Activated naive CD4-positive, alpha-beta T cell treated with anti-CD3 and anti-CD28 coated beads, Interleukin-2, amount 50 U/mL, for 72 hours (primary cell): ENCODE measurements at regions not wholly inside any gene's neighbourhood (a gene's known extent, or its start where the extent isn't known, plus 50 kb on each side); places are given as distances from the start of the nearest gene placed in this dataset.
"Not testable (repeated sequence)": the region's sequence is repeated elsewhere in the genome, so short reads cannot be mapped to it uniquely, and the experiment has no call there.

ENCODE experiments used
- ATAC-seq, 2 donors: fragments of 150-1000 bp; cut with Tn5 transposase; 2 replicates each; pipeline ENCODE4 v1.10.0; 2021; ENCODE audit warnings: mild to moderate bottlenecking in 2 of 2, moderate library complexity in 2 of 2
- DNase-seq, 2 donors: peaks; one replicate each; pipeline ENCODE4 v3.0.0; 2021 to 2022; ENCODE audit warnings: low spot score in 2 of 2
- H3K27ac Mint-ChIP-seq, 2 donors: one replicate each; pipeline ENCODE4 v1.8.0; 2022; ENCODE audit warnings: mild to moderate bottlenecking in 2 of 2, mixed read lengths in 2 of 2
- H3K36me3 Mint-ChIP-seq, 2 donors: one replicate each; pipeline ENCODE4 v1.8.0; 2022; ENCODE audit warnings: mixed read lengths in 2 of 2
- H3K9me3 Mint-ChIP-seq, 2 donors: one replicate each; pipeline ENCODE4 v1.8.0; 2022; ENCODE audit warnings: mixed read lengths in 2 of 2

DNA sequence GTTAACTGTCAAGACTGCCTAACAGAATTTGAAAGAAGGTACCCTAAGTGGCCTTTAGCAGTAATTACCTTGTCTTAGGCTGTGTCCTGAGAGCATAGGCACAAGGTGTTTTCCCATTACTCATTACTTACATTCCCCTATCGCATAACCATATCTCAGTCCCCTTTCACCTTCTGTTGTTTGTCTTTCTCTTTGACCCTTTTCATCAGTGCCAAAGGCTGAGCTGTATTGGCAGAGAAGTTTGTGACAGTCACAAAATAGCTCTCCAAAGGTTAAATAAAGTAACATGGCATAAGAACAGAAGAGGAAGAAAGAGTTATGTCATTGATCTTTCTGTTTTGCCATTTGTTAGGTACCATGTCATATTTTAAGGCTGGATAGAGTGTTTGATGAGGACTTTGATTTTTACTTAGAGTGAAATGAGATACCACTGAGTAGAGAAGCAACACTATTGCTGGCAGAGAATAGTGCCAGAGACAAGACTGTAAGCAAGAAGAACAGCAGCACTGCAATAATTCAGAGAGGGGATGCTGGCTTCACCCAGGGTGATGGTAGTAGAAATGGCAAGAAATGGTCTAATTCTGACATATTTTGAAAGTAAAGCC lies 497.8 kb downstream of the TTLL7 start:
- peak overlapping the region; percentile 69 to 80 for H3K27ac Mint-ChIP-seq
- no peak for DNase-seq

DNA sequence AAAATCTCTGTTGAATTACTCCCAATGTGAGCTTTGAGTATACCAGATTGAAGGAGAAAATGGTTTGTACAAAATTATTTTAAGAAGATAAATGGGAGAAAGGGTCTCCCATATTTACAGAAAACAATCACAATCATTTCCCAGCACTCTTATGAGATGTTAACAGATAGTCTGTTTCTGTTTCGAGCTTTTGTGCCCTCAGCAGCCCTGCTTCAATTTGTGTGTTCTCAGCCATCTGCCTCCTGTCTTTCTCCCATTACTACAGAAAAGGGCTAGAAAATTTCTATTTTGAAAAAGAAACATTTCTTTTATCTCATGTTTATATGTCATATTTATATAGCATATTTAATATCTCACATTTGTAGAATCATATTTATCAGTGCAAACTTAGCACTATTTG lies 498.4 kb downstream of the TTLL7 start:
- H3K36me3 Mint-ChIP-seq: peaks cover 22 to 48% of the 10 kb centered on the region in 2 donors
- H3K27ac Mint-ChIP-seq: peak overlapping the region; percentile 38 to 62
- DNase-seq (no peak), ATAC-seq (no peak)
- H3K9me3 Mint-ChIP-seq: peaks cover 29 to 37% of the 10 kb centered on the region in 2 donors

More for the DNA sequence above, 497.8 kb downstream of the TTLL7 start:
- Mint-ChIP-seq H3K36me3 (peaks cover 20 to 51% of the 10 kb centered on the region in 2 donors), H3K9me3 (peaks cover 30 to 38% of the 10 kb centered on the region in 2 donors)
- peak; percentile 97 to 99 for ATAC-seq

DNA sequence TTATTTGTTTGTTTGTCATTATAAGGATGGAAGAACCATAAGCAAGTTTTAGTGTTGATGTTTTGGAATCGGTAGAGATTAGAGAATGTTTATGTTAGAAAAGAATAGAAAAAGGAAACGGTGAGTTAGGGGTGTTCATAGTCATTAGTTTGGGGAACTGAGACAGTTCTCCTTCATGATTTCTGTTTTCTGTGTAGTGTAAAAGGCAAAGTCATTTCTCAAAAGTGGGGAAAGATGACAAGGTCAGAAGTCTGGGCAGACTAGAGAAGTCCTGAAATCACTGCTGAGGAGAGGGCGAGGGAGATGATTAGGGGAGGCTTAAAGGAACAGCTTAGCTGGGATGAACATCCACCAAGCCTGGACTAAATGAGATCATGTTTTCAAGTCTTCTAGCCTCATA lies 498.9 kb downstream of the TTLL7 start:
- H3K27ac Mint-ChIP-seq: peak overlapping the region; percentile 38 to 74
- ATAC-seq: peak in 1 of 2 donors; percentile 63
- no peak for DNase-seq
- peaks cover 28 to 37% of the 10 kb centered on the region in 2 donors for H3K9me3 Mint-ChIP-seq
- peaks cover 22 to 48% of the 10 kb centered on the region in 2 donors for H3K36me3 Mint-ChIP-seq

DNA sequence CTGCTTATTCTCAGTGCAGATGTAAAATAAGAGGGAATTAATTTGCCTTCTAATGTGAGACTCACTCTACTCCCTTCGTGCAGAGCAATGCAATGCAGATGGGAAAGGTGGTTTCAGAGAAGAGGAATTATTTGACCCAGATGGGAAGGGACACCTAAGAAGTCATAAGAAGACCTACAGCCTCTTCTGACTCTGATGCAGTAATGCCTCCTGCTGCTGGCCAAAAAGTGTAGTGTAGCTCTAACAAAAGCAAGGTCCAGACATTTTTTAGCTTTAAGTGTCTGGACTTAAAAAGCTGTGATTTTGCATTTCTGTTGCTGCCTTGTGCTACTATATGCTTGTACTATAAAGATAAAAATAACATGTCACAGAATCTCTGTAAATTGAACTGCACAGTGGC lies 501.4 kb downstream of the TTLL7 start:
- peaks cover 28 to 40% of the 10 kb centered on the region in 2 donors for H3K9me3 Mint-ChIP-seq
- H3K36me3 Mint-ChIP-seq: peaks cover 20 to 38% of the 10 kb centered on the region in 2 donors
- no peak for DNase-seq
- ATAC-seq: no peak
- no peak overlapping the region for H3K27ac Mint-ChIP-seq

DNA sequence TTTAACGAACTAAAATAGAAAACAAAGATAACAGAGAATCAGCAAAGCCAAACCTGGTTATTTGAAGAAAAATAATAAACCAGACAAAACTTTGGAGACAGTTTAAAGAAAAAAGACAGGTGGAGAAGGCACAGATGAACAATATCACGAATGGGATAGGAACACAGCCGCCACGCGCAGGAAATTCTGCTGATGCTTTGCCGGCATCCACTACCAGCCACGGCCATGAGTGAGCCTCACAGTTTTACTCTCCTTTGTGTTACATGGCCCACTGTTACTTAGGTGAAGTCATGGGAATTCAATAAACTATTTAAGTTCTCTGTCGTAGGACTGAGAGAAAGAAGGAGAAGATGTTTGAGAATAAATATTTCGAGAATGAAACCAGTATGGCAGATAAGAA lies 503.4 kb downstream of the TTLL7 start:
- H3K27ac Mint-ChIP-seq: no peak overlapping the region
- no peak for DNase-seq
- H3K9me3 Mint-ChIP-seq: peaks cover 21 to 32% of the 10 kb centered on the region in 2 donors
- no peak for ATAC-seq
- H3K36me3 Mint-ChIP-seq: peaks cover 14 to 23% of the 10 kb centered on the region in 2 donors

DNA sequence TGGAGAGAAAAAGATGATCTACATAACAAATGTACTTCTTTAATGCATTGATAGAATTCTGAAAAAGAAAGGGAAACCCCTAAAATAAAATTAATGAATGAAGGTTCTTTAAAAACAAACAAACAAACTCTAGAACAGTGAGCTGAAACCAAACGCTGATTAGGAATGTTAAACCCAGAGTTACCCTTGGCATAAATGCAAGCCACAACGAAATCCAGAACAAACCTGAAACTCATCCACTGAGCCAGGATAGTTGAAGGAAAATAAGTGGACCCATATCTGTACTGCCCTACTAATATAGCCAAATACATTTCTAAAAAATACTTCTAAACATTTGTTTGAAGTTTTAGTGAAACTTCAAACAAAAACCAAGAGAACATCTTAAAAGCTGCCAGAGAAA lies 505.3 kb downstream of the TTLL7 start:
- no peak overlapping the region for H3K27ac Mint-ChIP-seq
- peaks cover 14 to 22% of the 10 kb centered on the region in 2 donors for H3K36me3 Mint-ChIP-seq
- DNase-seq: no peak
- no peak for ATAC-seq
- H3K9me3 Mint-ChIP-seq: peaks cover 18 to 30% of the 10 kb centered on the region in 2 donors

DNA sequence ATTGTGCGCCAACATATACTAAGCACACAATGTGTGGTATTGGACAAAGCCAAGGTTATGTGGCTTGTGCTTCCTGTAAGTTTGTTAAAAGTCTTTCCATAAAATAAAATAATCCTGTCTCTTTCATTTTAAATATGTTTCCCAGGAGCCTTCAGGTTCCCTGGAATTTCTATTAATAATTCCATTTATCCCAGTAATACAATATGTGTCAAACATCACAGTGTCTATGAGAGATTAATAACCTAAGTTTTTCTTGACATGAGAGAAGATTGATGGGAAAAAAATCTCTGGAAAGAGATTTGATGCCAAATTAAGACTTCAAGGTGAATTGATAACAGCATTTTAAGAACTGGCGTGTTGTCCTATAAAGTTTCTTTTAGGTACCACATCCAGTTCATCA lies 507.0 kb downstream of the TTLL7 start:
- Mint-ChIP-seq H3K36me3 (peaks cover 14 to 27% of the 10 kb centered on the region in 2 donors), H3K9me3 (peaks cover 21 to 30% of the 10 kb centered on the region in 2 donors)
- no peak for ATAC-seq

DNA sequence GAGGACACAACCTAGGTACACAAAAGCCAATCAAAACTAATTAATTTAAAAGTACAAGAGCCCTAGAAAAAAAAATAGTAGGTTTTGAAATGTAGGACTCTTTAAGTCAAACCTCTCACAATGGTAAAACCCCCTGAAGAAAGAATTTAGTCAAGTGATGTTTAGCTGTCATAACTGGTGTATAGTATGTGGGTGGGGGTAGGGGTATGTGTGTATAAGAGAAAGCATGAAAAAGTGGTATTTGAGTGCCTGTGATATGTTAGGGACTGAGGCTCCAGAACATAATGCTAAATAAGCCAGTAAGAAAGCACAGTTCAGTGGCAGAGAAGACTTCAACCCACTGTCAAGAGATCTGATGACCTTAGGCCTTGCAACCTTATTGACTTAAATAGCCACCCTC lies 507.9 kb downstream of the TTLL7 start:
- ATAC-seq (peak in 1 of 2 donors; percentile 65), DNase-seq (no peak)
- Mint-ChIP-seq H3K27ac (peak overlapping the region in 1 of 2 donors; percentile 56), H3K36me3 (peaks cover 10 to 27% of the 10 kb centered on the region in 2 donors), H3K9me3 (peaks cover 18 to 26% of the 10 kb centered on the region in 2 donors)

More for the DNA sequence above, 507.0 kb downstream of the TTLL7 start:
- no peak overlapping the region for H3K27ac Mint-ChIP-seq
- no peak for DNase-seq

DNA sequence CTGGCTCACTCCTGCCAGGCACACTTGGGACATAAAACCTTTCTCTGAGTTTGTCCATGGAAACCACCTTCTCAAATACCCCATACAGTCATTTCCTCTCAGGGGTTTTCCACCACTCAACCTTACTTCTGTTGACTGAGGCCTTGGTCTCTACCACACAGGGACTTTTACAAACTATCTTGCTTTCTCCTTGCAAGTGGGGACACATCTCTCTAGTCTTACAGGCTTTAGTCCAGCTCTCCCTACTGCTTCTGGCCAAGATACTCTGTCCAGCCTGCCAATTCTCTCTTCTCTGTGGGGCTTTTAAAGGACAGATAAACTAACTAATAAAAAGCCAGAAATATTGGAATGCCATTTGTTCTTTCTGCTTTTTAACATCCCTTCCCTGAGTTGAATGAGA lies 510.8 kb downstream of the TTLL7 start:
- peak overlapping the region; percentile 89 to 96 for H3K27ac Mint-ChIP-seq
- peaks cover 13 to 17% of the 10 kb centered on the region in 2 donors for H3K9me3 Mint-ChIP-seq
- peaks cover 4 to 18% of the 10 kb centered on the region in 2 donors for H3K36me3 Mint-ChIP-seq
- ATAC-seq (peak; percentile 93 to 98), DNase-seq (peak in 1 of 2 donors; percentile 21)

DNA sequence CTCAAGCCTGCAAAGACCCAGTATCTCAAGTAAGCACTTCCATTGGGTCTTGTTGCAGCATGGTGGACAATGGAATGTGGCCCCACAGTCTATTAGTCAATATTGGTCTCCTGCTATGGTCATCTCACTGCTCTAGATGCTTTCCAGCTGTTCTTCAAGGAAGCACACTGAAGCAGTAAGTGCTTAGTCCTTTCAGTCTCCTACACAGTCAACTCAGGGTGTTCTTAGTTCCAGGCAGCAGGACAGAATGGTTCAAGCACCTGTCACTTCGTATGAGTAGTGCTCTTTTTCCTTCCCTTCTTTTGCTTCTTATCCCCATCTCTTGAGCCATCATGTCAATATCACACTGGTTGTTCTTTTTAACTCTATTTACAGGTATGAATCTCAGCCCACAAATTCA lies 511.5 kb downstream of the TTLL7 start:
- Mint-ChIP-seq H3K9me3 (peaks cover 14 to 16% of the 10 kb centered on the region in 2 donors), H3K27ac (peak overlapping the region; percentile 65 to 89), H3K36me3 (peaks cover 6 to 21% of the 10 kb centered on the region in 2 donors)
- DNase-seq: not testable (repeated sequence)
- ATAC-seq: peak; percentile 22 to 23

DNA sequence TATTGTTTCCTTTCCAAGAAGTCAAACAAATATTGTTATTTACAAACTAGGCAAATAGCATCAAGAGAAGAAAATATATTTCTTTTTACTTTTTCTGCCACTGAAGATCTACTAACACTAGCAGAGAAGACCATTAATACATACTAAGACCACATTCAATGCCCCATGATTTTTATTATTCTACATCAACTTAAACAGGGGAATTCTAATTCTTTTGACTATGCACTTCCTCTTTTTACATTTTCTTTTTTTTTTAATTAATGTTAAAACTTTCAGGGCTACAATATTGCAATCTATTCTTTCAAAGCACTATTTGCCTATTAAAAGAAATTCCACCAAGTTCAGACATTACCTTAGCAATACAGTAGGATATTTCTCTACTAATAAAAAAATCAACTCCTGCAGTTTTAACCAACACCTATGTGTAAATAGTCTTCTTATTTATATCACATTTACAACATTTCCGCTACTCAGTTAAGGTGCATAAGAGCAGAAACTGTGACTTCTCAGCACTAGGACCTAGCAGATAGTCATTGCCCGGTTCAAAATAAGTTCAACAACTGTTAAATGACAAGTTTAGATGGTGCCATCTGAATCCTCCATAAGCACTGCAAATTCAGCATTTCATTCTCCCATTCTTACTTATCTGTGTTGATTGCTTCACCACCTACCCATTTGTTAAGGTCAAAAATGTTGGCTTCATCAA lies 513.5 kb downstream of the TTLL7 start:
- not testable (repeated sequence) for ATAC-seq, DNase-seq, H3K27ac Mint-ChIP-seq
- H3K36me3 Mint-ChIP-seq: peaks cover 15 to 31% of the 10 kb centered on the region in 2 donors
- peaks cover 23 to 26% of the 10 kb centered on the region in 2 donors for H3K9me3 Mint-ChIP-seq

DNA sequence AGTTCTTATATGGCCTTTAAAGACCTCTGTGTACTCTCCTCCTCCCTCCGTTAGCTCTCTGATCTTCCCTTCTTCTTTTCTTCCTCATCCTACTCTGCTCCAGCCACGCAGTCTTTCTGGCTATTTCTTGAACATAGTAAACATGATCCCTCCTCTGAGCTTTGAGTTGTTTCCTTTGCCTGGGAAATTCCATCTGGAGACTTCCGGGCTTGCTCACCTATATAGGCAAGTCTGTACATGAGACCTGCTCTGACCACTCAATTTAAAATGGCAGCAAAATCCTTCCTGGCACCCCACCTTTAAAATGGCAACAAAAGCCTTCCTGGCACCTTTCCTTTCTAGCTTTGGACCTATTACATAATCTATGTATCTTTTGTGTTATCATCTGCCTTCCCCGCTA lies 517.6 kb downstream of the TTLL7 start:
- peaks cover 29 to 35% of the 10 kb centered on the region in 2 donors for H3K36me3 Mint-ChIP-seq
- peaks cover 15 to 21% of the 10 kb centered on the region in 2 donors for H3K9me3 Mint-ChIP-seq
- DNase-seq, ATAC-seq, H3K27ac Mint-ChIP-seq: not testable (repeated sequence)

DNA sequence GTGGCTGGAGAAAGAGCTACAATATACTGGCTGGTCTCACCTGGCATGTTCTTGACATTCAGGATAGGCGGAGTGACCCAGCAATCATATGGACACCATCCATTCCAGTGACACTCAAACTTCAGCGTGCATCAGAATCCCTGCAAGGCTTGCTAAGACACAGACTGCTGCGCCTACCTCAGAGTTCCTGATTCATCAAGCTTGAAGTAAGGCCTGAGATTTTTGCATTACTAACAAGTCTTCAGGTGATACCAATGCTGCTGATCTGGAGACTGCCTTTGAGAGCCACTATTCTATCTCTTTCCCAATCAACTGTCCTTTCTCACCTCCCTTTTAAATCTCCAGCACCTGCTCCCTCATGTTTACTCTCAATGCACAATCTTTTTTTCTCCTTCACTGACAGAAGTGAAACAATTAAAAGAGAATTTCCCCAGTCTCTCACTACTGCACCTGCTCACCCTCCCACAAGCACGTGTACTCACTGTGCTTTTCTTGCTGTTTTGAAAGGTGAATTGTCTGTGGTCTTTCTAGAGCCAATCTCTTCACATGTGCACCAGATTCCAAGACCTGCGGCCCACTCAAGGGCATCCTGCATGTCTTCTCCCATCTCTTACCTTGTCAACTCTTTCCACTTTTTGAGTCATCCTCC lies 519.2 kb downstream of the TTLL7 start:
- Mint-ChIP-seq H3K36me3 (peaks cover 29 to 35% of the 10 kb centered on the region in 2 donors), H3K9me3 (peaks cover 15 to 21% of the 10 kb centered on the region in 2 donors)
- DNase-seq, H3K27ac Mint-ChIP-seq: not testable (repeated sequence)
- peak in 1 of 2 donors; percentile 18 for ATAC-seq

DNA sequence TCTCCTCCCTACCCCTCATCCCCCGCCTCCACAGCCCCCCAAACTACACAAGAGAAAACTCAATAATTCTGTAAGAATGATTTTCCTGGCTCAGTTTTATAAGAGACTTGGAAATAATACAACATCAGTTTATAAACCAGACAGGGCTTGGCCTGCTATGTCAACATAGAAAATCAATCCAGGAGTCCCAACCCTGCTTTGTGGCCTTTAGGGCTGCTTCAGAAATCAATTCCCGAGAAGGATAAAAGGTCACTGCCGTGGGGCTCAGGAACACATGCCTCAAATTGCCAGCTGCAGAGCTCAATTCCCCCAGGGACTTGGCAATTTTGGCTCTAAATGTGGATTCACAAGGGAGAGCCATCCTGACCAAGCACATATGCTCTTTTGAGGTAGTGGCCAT lies 520.8 kb downstream of the TTLL7 start:
- not testable (repeated sequence) for DNase-seq, ATAC-seq, H3K27ac Mint-ChIP-seq
- Mint-ChIP-seq H3K9me3 (peaks cover 12 to 18% of the 10 kb centered on the region in 2 donors), H3K36me3 (peaks cover 25 to 32% of the 10 kb centered on the region in 2 donors)

DNA sequence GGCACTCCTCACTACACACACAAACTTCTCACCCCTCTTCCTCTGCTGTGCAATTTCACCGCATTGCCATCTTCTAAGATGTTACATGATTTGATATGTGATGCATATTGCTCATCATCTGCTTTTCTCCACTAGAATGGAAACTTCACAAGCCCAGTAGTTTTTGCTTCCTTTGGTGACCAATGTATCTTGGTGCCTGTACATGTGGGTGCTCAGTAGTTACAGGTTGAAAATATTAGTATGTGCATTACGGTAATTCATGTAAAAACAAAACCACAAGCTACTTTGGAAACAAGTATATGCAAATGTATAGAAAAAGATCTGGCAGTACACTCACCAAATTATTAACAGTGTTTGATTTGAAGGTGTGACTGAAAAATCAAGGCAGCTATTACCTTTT lies 522.4 kb downstream of the TTLL7 start:
- H3K9me3 Mint-ChIP-seq: peaks cover 10 to 13% of the 10 kb centered on the region in 2 donors
- peak; percentile 37 to 95 for ATAC-seq
- peaks cover 23 to 29% of the 10 kb centered on the region in 2 donors for H3K36me3 Mint-ChIP-seq

DNA sequence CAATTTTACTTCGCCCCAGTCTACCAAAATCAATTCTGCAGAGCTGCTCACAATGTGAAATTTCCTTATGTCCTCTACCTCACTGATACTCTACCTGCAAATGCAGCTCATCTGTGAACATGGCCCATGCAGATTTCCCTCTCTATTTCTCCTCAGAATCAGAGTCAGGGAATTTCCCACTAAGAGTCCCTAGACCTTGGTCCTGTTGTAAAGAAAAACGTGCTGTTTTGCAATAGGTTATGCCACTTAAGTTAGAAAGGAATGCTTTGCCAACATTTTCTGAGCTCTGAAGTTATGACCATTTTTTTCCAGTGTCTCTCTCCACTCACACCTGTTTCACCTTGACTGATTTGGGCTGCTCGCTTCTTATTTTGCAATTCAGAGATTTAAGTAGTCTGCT lies 524.0 kb downstream of the TTLL7 start:
- peaks cover 8 to 13% of the 10 kb centered on the region in 2 donors for H3K36me3 Mint-ChIP-seq
- H3K9me3 Mint-ChIP-seq, DNase-seq, H3K27ac Mint-ChIP-seq: not testable (repeated sequence)
- peak; percentile 21 to 51 for ATAC-seq

More for the DNA sequence above, 522.4 kb downstream of the TTLL7 start:
- DNase-seq, H3K27ac Mint-ChIP-seq: not testable (repeated sequence)

DNA sequence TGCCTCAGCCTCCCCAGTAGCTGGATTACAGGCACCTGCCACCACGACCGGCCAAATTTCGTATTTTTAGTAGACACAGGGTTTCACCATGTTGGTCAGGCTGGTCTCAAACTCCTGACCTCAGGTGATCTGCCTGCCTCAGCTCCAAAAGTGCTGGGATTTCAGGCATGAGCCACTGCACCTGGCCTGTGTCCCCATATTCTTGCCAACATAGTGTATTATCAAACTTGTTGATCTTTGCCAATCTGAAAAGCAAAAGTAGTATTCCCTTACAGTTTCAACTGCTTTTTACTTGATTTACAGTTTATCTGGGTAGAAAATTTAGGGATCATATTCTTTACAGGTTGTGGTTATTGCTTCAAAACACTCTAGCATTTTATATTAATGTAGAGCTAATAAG lies 524.9 kb downstream of the TTLL7 start:
- not testable (repeated sequence) for H3K9me3 Mint-ChIP-seq, H3K36me3 Mint-ChIP-seq, DNase-seq, ATAC-seq, H3K27ac Mint-ChIP-seq
